Chondrocyte (in vitro differentiated cells): ENCODE measurements at regions not wholly inside any gene's neighbourhood (a gene's known extent, or its start where the extent isn't known, plus 50 kb on each side); places are given as distances from the start of the nearest gene placed in this dataset.

ENCODE experiments used
- DNase-seq: peaks from one replicate; pipeline ENCODE4 v3.0.0; 2021; ENCODE audit warnings: mixed read lengths, low spot score
- H3K27ac Mint-ChIP-seq: one replicate; pipeline ENCODE4 v1.8.0; 2021; ENCODE audit warnings: mild to moderate bottlenecking, moderate library complexity, mixed read lengths; ENCODE audit not compliant: unreplicated experiment
- H3K27me3 Mint-ChIP-seq: 2 replicates; pipeline ENCODE4 v1.8.0; 2021; ENCODE audit warnings: low read depth, mixed read lengths
- H3K36me3 Mint-ChIP-seq: 2 replicates; pipeline ENCODE4 v1.8.0; 2021; ENCODE audit warnings: low read depth, mixed read lengths
- H3K4me1 Mint-ChIP-seq: 2 replicates; pipeline ENCODE4 v1.8.0; 2021; ENCODE audit warnings: low read depth, mild to moderate bottlenecking, mixed read lengths
- H3K4me3 Mint-ChIP-seq: one replicate; pipeline ENCODE4 v1.8.0; 2021; ENCODE audit warnings: mild to moderate bottlenecking, moderate library complexity, mixed read lengths; ENCODE audit not compliant: unreplicated experiment
- H3K9me3 Mint-ChIP-seq: 2 replicates; pipeline ENCODE4 v1.8.0; 2021; ENCODE audit warnings: low read depth, mixed read lengths
- TF ChIP-seq, protein P1 (sequence below): fragments of 200-600 bp; sonication (generic); IDR thresholded peaks from 2 replicates; pipeline ENCODE4 v1.5.0; 2021; ENCODE audit warnings: antibody characterized with exemption, mild to moderate bottlenecking, moderate library complexity

DNA sequence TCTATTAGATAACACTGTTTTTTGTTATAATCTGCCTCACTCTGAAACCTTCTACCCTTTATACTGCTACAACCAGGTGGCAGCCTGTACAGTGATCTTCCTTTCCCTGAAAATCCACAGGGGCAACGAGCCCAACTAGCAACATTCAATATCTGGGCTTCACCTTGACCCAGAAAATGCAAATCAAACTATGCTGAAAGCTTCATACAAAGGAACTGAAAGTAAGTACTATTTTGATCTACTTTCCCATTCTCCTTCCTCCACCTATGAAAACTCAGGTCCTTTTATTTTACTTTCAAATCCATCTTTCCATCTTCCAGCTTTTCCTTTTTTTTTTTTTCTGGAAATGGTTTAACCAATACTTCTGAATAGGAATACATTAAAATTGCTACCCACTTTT is 175.8 kb upstream of the CCDC150 start:
- H3K27ac Mint-ChIP-seq: no peak overlapping the region
- no peak overlapping the region for H3K4me3 Mint-ChIP-seq
- peaks cover 2% of the 10 kb centered on the region for H3K9me3 Mint-ChIP-seq
- no peaks in the 10 kb centered on the region for H3K27me3 Mint-ChIP-seq
- H3K4me1 Mint-ChIP-seq: peaks cover 19% of the 10 kb centered on the region
- DNase-seq: no peak
- TF ChIP-seq, protein P1, sequence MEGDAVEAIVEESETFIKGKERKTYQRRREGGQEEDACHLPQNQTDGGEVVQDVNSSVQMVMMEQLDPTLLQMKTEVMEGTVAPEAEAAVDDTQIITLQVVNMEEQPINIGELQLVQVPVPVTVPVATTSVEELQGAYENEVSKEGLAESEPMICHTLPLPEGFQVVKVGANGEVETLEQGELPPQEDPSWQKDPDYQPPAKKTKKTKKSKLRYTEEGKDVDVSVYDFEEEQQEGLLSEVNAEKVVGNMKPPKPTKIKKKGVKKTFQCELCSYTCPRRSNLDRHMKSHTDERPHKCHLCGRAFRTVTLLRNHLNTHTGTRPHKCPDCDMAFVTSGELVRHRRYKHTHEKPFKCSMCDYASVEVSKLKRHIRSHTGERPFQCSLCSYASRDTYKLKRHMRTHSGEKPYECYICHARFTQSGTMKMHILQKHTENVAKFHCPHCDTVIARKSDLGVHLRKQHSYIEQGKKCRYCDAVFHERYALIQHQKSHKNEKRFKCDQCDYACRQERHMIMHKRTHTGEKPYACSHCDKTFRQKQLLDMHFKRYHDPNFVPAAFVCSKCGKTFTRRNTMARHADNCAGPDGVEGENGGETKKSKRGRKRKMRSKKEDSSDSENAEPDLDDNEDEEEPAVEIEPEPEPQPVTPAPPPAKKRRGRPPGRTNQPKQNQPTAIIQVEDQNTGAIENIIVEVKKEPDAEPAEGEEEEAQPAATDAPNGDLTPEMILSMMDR: no peak
- H3K36me3 Mint-ChIP-seq: peaks cover 3% of the 10 kb centered on the region

DNA sequence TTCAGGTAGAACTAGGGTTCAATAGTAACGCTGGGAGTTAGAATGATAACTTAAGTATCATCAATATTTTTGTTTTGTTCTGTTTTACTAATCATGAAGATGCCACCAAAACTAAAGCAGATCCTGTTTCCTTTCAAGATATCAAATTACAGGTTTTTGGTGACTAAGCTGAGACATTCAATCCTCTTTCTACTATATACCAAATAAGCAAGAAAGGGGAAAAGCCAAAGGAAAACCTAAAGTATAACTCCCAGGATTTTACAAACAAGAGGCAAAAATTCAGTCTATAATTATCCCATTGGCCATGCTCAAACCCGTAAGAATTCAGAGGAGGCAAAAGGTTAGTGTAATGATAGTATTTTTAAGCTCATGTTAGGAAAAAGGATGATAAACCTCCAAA is 175.2 kb upstream of the CCDC150 start:
- Mint-ChIP-seq H3K27me3 (no peaks in the 10 kb centered on the region), H3K27ac (no peak overlapping the region), H3K36me3 (peaks cover 3% of the 10 kb centered on the region), H3K4me1 (peaks cover 14% of the 10 kb centered on the region), H3K4me3 (no peak overlapping the region), H3K9me3 (peaks cover 2% of the 10 kb centered on the region)
- DNase-seq: no peak
- TF ChIP-seq, protein P1: no peak

DNA sequence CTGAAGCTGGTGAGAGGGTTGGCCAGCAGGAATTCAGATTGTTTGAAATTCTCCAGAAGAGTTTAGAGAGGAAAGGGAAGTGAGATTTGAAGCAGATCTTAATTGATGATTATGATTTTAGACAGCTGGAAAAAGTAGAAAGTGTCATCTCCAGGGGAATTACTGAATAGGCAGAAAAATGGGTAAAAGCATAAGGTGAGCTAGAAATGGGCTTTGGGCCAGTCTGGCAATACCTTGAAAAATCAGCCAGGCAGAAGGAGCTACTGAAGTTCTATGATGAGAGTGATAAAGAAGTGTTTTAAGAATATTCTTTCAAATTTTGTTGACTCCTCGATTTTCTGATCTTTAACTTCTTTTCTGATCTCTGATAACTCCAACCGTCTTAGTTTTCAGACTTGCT is 172.9 kb upstream of the CCDC150 start:
- Mint-ChIP-seq H3K27me3 (no peaks in the 10 kb centered on the region), H3K4me1 (peaks cover 7% of the 10 kb centered on the region), H3K9me3 (peaks cover 2% of the 10 kb centered on the region), H3K4me3 (no peak overlapping the region), H3K36me3 (peaks cover under 1% of the 10 kb centered on the region), H3K27ac (no peak overlapping the region)
- no peak for DNase-seq
- TF ChIP-seq, protein P1: no peak

DNA sequence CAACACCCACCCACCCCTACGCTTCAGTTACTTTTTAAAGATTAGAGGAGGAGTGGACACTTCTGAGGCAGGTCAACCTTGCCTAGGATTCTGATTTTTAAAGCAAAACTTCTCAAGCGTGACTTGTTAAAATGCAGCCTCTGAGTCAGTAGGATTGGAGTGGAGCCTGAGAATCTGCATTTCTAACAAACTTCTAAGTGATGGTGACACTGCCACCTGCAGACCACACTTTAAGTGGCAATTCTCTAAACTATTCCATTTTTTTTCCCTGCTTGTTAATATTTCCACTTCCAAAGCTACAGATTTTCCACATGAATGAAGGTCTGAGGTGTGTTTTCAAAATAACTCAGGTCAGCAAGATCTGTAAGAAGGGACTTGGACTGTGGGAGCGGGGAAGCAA is 171.1 kb upstream of the CCDC150 start:
- no peak for DNase-seq
- H3K27me3 Mint-ChIP-seq: no peaks in the 10 kb centered on the region
- H3K4me3 Mint-ChIP-seq: no peak overlapping the region
- H3K27ac Mint-ChIP-seq: no peak overlapping the region
- TF ChIP-seq, protein P1: peak; percentile 57
- no peaks in the 10 kb centered on the region for H3K36me3 Mint-ChIP-seq
- H3K9me3 Mint-ChIP-seq: no peaks in the 10 kb centered on the region
- H3K4me1 Mint-ChIP-seq: peaks cover 10% of the 10 kb centered on the region

DNA sequence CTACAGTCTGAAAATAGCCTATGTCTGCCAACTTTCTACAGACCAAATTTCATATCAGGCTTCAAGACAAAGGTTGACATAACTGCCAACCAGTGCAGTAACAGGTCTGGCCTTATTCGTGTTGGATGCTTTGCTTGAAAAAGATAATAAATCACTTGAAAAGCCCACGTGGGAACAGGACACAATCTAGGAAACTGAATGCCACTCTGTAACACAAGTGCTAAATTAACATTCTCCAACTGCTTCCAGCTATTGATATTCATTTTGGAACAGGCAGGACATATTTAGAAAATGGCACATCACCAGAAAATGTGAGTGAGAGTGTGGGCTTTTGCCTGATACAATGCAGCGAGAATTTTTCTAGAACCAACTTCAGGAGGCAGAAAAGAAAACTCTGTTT is 165.9 kb upstream of the CCDC150 start:
- peaks cover 25% of the 10 kb centered on the region for H3K4me1 Mint-ChIP-seq
- H3K4me3 Mint-ChIP-seq: no peak overlapping the region
- H3K27me3 Mint-ChIP-seq: no peaks in the 10 kb centered on the region
- H3K9me3 Mint-ChIP-seq: no peaks in the 10 kb centered on the region
- TF ChIP-seq, protein P1: no peak
- DNase-seq: no peak
- H3K27ac Mint-ChIP-seq: peak overlapping the region; percentile 13
- H3K36me3 Mint-ChIP-seq: no peaks in the 10 kb centered on the region
